Tibial nerve (tissue), 3 donors: ENCODE measurements at regions not wholly inside any gene's neighbourhood (a gene's known extent, or its start where the extent isn't known, plus 50 kb on each side); places are given as distances from the start of the nearest gene placed in this dataset.

Experiments
- POLR2A ChIP-seq, 2 donors: fragments of 450-650 bp; IDR thresholded peaks; one replicate each; pipeline ENCODE4 v1.6.1; 2017; ENCODE audit warnings: antibody characterized with exemption in 2 of 2, mild to moderate bottlenecking in 2 of 2, moderate library complexity in 2 of 2
- TF ChIP-seq, protein P1 (sequence below), 5 experiments: fragments of 200-600 bp in 3 of 5; fragments of 450-650 bp in 2 of 5; sonication (generic) in 3 of 5; IDR thresholded peaks; one replicate each; pipeline ENCODE4 v1.5.1; 2016 to 2019; ENCODE audit warnings: antibody characterized with exemption in 5 of 5, mild to moderate bottlenecking in 3 of 5, moderate library complexity in 2 of 5

DNA sequence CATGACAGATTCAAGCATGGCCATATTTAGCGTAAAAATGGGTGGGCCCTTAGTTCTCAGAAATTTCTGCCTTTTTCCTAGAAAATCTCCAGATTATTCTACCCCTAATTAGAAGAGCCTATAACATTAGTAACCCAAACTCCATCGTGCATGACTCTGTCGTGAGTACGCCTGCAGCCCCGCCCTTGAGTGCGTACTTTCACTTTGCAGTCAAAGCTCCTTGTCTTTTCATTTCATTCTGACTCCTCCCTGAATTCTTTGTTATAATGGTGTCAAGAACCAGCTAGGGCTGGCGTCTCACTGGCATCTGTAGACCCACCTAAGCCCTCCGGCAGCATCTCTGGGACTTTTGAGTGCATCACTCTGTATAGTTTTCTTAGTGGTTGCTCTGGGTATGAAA lies 61.7 kb upstream of the NOX3 start:
- no peak for TF ChIP-seq POLR2A (IDR thresholded peaks at IDR 0.05)
- TF ChIP-seq, protein P1, sequence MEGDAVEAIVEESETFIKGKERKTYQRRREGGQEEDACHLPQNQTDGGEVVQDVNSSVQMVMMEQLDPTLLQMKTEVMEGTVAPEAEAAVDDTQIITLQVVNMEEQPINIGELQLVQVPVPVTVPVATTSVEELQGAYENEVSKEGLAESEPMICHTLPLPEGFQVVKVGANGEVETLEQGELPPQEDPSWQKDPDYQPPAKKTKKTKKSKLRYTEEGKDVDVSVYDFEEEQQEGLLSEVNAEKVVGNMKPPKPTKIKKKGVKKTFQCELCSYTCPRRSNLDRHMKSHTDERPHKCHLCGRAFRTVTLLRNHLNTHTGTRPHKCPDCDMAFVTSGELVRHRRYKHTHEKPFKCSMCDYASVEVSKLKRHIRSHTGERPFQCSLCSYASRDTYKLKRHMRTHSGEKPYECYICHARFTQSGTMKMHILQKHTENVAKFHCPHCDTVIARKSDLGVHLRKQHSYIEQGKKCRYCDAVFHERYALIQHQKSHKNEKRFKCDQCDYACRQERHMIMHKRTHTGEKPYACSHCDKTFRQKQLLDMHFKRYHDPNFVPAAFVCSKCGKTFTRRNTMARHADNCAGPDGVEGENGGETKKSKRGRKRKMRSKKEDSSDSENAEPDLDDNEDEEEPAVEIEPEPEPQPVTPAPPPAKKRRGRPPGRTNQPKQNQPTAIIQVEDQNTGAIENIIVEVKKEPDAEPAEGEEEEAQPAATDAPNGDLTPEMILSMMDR (IDR thresholded peaks at IDR 0.05), result no peak
